ENCODE measurements at regions not wholly inside any gene's neighbourhood (a gene's known extent, or its start where the extent isn't known, plus 50 kb on each side); places are given as distances from the start of the nearest gene placed in this dataset.

DNA sequence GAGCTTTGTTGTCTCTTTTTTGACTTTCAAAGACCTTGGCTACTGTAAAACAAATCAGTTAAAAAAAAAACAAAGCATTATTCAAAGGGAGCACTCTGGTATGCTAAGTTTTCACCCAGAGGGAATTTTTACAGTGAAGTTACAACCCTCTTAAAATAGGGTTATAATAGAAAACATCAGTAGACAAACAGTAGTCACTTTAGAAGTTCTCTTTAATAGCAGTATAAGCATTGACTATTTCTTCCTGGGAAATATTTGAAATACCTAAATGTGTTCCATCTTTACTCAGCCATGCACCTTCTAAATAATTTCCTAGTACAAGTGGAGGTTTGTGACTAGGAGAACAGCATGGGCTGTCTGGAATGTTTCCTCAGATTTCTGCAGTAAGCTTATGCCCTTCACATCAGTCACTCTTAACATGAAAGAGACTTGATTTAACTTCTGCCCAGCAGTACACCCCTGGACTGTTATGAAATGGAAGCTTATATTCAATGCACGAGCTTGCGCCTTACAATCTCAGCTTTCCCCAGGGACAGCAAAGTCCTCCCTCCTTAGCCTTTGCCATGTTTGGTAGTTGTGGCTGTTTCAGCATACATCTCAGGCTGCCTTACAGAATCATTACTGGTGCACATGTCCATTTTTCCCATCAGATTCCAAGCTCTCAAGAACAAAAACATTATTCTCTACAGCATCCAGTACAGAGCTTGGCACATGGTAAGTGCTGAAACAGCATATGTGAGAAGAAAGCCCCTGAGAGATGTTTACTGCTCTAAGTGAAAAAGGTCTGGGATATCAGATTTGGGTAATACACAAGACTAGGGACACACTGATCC lies 191.5 kb downstream of the ZNF608 start:
- TF ChIP-seq POLR2AphosphoS5 (IDR thresholded peaks at IDR 0.05) (no peak), POLR2A (IDR thresholded peaks at IDR 0.05) (no peak)
- TF ChIP-seq, protein P1, sequence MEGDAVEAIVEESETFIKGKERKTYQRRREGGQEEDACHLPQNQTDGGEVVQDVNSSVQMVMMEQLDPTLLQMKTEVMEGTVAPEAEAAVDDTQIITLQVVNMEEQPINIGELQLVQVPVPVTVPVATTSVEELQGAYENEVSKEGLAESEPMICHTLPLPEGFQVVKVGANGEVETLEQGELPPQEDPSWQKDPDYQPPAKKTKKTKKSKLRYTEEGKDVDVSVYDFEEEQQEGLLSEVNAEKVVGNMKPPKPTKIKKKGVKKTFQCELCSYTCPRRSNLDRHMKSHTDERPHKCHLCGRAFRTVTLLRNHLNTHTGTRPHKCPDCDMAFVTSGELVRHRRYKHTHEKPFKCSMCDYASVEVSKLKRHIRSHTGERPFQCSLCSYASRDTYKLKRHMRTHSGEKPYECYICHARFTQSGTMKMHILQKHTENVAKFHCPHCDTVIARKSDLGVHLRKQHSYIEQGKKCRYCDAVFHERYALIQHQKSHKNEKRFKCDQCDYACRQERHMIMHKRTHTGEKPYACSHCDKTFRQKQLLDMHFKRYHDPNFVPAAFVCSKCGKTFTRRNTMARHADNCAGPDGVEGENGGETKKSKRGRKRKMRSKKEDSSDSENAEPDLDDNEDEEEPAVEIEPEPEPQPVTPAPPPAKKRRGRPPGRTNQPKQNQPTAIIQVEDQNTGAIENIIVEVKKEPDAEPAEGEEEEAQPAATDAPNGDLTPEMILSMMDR (IDR thresholded peaks at IDR 0.05 in 8 of 11, conservative IDR thresholded peaks at IDR 0.05 in 3 of 11), result no peak

Data from spleen (tissue), 7 donors.